MM.1S (cell line): ENCODE measurements at regions not wholly inside any gene's neighbourhood (a gene's known extent, or its start where the extent isn't known, plus 50 kb on each side); places are given as distances from the start of the nearest gene placed in this dataset.

Experiments used
- DNase-seq: peaks from one replicate; pipeline ENCODE4 v3.0.0-alpha.2; 2015
- H2AFZ ChIP-seq: fragments of 300-600 bp; sonication (generic); 2 replicates; pipeline ENCODE4 v1.6.0; 2016; ENCODE audit warnings: antibody characterized with exemption, low read length
- H3F3A ChIP-seq: fragments of 300-600 bp; sonication (generic); 2 replicates; pipeline ENCODE4 v1.6.1; 2016; ENCODE audit warnings: mild to moderate bottlenecking, antibody characterized with exemption, low read length, moderate library complexity, mixed read lengths; ENCODE audit not compliant: insufficient read depth
- H3K27ac ChIP-seq: fragments of 300-600 bp; sonication (generic); 2 replicates; pipeline ENCODE4 v1.5.1; 2016; ENCODE audit warnings: mild to moderate bottlenecking, low read length
- H3K27me3 ChIP-seq: fragments of 300-600 bp; sonication (generic); replicated peaks from 2 replicates; pipeline ENCODE4 v1.6.0; 2016; ENCODE audit warnings: low read length; ENCODE audit not compliant: insufficient read depth
- H3K36me3 ChIP-seq: fragments of 300-600 bp; sonication (generic); replicated peaks from 2 replicates; pipeline ENCODE4 v1.6.1; 2016; ENCODE audit warnings: mild to moderate bottlenecking, low read length, mixed read lengths; ENCODE audit not compliant: insufficient read depth
- H3K4me1 ChIP-seq: fragments of 300-600 bp; sonication (generic); 2 replicates; pipeline ENCODE4 v1.6.1; 2016; ENCODE audit warnings: low read length, mixed read lengths
- H3K4me2 ChIP-seq: fragments of 300-600 bp; sonication (generic); 2 replicates; pipeline ENCODE4 v1.6.0; 2016; ENCODE audit warnings: low read depth, low read length
- H3K4me3 ChIP-seq: fragments of 300-600 bp; sonication (generic); 2 replicates; pipeline ENCODE4 v1.5.1; 2016; ENCODE audit warnings: low read length, mixed read lengths
- H3K79me2 ChIP-seq: fragments of 300-600 bp; sonication (generic); 2 replicates; pipeline ENCODE4 v1.6.1; 2016; ENCODE audit warnings: mixed run types, low read length, mixed read lengths
- H3K9ac ChIP-seq: fragments of 300-600 bp; sonication (generic); 2 replicates; pipeline ENCODE4 v1.6.1; 2016; ENCODE audit warnings: low read length, mixed read lengths
- H3K9me2 ChIP-seq: fragments of 300-600 bp; sonication (generic); replicated peaks from 2 replicates; pipeline ENCODE4 v1.6.1; 2016; ENCODE audit warnings: mild to moderate bottlenecking, low read length, mixed read lengths; ENCODE audit not compliant: insufficient read depth
- H3K9me3 ChIP-seq: fragments of 300-600 bp; sonication (generic); replicated peaks from 2 replicates; pipeline ENCODE4 v1.6.1; 2016; ENCODE audit warnings: mild to moderate bottlenecking, low read length, mixed read lengths; ENCODE audit not compliant: insufficient read depth
- H4K20me1 ChIP-seq: fragments of 300-600 bp; sonication (generic); 2 replicates; pipeline ENCODE4 v1.6.1; 2016; ENCODE audit warnings: mild to moderate bottlenecking, low read length, moderate library complexity, mixed read lengths; ENCODE audit not compliant: insufficient read depth
- CTCF ChIP-seq: fragments of 300-600 bp; sonication (generic); IDR thresholded peaks from 2 replicates; pipeline ENCODE4 v1.5.1; 2016; ENCODE audit warnings: antibody characterized with exemption, low read length, mixed read lengths
- EZH2 ChIP-seq: fragments of 300-600 bp; sonication (generic); optimal IDR thresholded peaks from 2 replicates; pipeline ENCODE3; 2017; ENCODE audit warnings: low read depth, mild to moderate bottlenecking, antibody characterized with exemption, low read length, mixed read lengths
- EZH2phosphoT487 ChIP-seq: fragments of 300-600 bp; sonication (generic); IDR thresholded peaks from 2 replicates; pipeline ENCODE4 v1.6.1; 2018; ENCODE audit warnings: antibody characterized with exemption, low read length

- H4K20me1 ChIP-seq, result no peaks in the 10 kb centered on the region
- no peaks in the 10 kb centered on the region for H3F3A ChIP-seq
- no peak for DNase-seq
- no peaks in the 10 kb centered on the region for H3K9me2 ChIP-seq
- H2AFZ ChIP-seq, result no peak overlapping the region
- H3K27ac ChIP-seq, result no peak overlapping the region
- H3K79me2 ChIP-seq, result no peaks in the 10 kb centered on the region
- no peak overlapping the region for H3K4me2 ChIP-seq
- no peaks in the 10 kb centered on the region for H3K4me1 ChIP-seq
- TF ChIP-seq CTCF (no peak), EZH2phosphoT487 (no peak), EZH2 (no peak)
- no peaks in the 10 kb centered on the region for H3K27me3 ChIP-seq
- no peak overlapping the region for H3K4me3 ChIP-seq
- no peak overlapping the region for H3K9ac ChIP-seq
- H3K9me3 ChIP-seq, result no peaks in the 10 kb centered on the region
- no peaks in the 10 kb centered on the region for H3K36me3 ChIP-seq
Measured at GRCh38 chr2:177029901-177030300, 182.7 kb upstream of the HNRNPA3 start.

- Histone ChIP-seq H3K4me1 (no peaks in the 10 kb centered on the region), H3K27ac (no peak overlapping the region), H3K79me2 (no peaks in the 10 kb centered on the region), H3K4me3 (no peak overlapping the region), H3K4me2 (no peak overlapping the region), H3K9me3 (no peaks in the 10 kb centered on the region), H3K9me2 (no peaks in the 10 kb centered on the region), H3K27me3 (no peaks in the 10 kb centered on the region), H4K20me1 (no peaks in the 10 kb centered on the region), H3K9ac (no peak overlapping the region), H3F3A (no peaks in the 10 kb centered on the region), H2AFZ (no peak overlapping the region), H3K36me3 (no peaks in the 10 kb centered on the region)
- no peak for TF ChIP-seq EZH2
- no peak for TF ChIP-seq EZH2phosphoT487
- TF ChIP-seq CTCF, result no peak
- no peak for DNase-seq
Measured at GRCh38 chr2:177030451-177031105, 182.0 kb upstream of the HNRNPA3 start.

GRCh38 chr2:177031438-177032180 lies 181.0 kb upstream of the HNRNPA3 start:
- Histone ChIP-seq H3K4me2 (no peak overlapping the region), H3K27me3 (no peaks in the 10 kb centered on the region), H3K4me1 (no peaks in the 10 kb centered on the region), H3K27ac (no peak overlapping the region), H3K9me3 (no peaks in the 10 kb centered on the region), H3K9me2 (no peaks in the 10 kb centered on the region), H3K9ac (no peak overlapping the region), H3K4me3 (no peak overlapping the region), H3F3A (no peaks in the 10 kb centered on the region), H4K20me1 (no peaks in the 10 kb centered on the region), H3K36me3 (no peaks in the 10 kb centered on the region), H3K79me2 (no peaks in the 10 kb centered on the region), H2AFZ (no peak overlapping the region)
- TF ChIP-seq CTCF (no peak), EZH2 (no peak), EZH2phosphoT487 (no peak)
- DNase-seq, result no peak
